NCI-H226 (cell line): ENCODE measurements at regions not wholly inside any gene's neighbourhood (a gene's known extent, or its start where the extent isn't known, plus 50 kb on each side); places are given as distances from the start of the nearest gene placed in this dataset.
"Not testable (repeated sequence)": the region's sequence is repeated elsewhere in the genome, so short reads cannot be mapped to it uniquely, and the experiment has no call there.

Experiments used
- DNase-seq: peaks from one replicate; pipeline ENCODE4 v3.0.0-alpha.2; 2015

DNA sequence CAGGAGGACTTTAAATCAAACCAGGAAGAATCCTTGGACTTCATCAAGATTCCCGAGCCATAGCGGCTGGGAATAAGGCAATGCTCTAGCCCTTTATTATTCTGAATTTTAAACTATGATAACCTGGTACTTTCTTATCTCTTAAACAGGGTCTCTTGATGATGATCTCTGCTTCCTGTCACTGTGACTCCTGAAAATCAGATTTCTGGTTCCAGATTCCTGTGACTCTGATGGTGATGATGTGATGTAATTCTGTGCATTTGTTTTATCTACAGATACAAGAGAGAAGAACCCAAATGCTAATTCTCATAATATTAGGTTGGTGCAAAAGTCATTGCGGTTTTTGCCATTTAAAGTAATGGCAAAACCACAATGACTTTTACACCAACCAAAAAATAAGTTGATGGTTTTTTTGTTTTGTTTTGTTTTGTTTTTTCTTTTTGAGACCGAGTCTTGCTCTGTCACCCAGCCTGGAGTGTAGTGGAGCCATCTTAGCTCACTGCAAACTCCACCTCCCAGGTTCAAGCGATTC lies 116.3 kb upstream of the CREB1 start:
- DNase-seq = no peak

DNA sequence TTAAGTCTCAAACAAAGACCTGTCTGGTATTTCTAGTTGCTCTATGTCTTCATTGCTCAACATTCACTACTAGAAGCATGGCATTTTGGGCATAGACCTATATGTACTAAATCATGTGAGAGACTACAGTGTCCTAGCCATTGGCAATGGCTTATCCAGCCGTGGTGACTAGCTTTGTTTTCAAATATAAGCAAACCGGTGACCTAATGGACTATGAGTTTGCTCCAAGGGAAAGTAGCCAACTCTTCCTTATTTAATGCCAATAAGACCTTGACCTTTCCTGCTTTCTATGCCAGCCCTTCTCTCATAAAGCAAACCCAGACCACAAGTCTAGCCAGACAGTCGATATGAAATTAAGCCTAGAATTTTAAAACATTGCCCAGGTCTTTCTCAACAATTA lies 113.7 kb upstream of the CREB1 start:
- DNase-seq = no peak

DNA sequence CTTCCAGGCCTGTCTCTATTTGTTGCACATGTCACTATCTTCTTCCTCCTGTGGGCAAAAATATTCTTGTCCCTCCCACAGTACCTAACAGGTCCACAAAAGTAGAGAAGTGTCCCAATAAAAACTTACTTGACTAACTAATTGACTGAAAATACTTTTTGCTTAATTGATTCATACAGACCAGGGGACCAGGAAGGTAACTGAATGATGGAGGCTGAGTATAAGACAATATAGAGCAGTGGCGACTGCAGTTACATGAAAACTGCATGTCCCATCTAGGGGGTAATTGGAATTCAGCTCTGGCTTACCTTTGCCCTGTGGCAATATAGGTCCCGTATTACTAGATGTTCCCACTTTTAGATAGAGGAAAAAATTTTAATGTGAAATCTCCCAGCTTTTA lies 112.9 kb upstream of the CREB1 start:
- no peak for DNase-seq

DNA sequence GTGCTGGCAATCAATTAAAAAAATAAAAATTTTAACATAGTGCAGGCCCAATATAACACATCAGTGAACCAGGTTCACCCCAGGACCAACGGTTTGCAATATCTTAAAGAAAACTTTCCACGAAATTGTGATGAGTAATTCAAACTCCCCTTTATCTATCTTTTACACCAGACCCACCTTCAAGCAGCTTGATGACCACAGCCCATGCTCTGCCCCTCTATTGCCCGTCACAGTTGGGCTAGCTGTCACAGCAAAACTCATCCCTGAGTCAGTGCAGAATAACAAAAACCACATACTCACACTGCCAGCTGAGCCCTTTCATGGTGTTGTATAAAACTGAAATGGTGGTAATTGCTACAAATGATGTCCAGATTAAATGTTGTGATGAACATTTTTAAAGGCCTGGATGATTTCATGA lies 112.5 kb upstream of the CREB1 start:
- no peak for DNase-seq

DNA sequence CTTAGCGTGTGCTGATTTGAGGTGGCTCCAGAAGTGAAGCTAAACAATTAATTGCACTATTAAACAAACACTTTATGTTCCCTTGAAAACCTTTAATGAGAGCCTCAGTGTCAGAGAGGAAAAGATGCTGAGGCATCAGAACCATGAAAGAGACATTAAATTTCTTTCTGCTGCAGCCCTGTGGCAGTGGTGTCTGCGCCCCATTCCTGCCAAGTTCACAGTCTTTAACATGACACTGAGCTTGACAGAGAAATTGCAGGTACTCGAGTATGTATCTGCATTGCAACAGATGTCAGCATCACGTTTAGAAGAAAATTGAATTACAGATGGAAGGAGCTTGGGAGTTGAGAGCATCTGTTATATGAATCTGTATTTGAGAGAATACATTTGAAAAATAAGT lies 111.3 kb upstream of the CREB1 start:
- no peak for DNase-seq

DNA sequence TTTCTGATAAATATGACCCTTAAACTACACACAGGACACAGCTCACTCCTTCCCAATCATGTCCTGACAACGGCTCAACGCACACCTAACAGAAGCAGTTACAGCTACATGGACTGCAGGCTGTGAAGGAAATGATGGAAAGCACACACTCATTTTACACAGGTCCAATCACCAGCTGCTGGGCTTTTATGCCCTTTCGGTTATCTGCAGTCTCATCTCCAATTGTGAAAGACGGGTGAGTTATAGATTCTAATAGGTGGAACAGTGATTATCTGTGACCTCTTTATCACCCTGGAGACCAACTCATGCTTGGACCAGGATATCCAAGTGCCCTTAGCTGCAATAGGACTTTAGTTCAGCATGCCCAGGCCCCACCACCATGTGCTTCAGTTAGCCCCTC lies 110.4 kb upstream of the CREB1 start:
- DNase-seq = no peak

DNA sequence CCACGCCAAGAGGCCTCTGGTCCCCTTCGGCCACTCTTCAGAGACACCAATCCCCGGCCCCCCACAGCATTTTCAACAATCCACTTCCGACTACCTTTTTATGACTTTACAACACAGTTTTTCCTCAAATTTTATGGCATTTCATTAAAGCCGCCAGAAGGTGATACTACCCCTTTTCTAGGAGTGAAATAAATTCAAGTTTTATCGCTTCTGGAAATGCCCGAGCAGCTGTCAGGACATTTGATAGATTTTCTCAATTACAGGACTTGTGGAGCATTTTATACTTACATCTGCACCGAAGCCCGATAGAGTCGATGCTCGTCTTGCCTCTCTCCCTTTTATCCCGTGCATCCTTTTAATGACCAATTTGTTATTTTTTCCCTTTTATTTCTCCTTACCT lies 108.1 kb upstream of the CREB1 start:
- DNase-seq = no peak

DNA sequence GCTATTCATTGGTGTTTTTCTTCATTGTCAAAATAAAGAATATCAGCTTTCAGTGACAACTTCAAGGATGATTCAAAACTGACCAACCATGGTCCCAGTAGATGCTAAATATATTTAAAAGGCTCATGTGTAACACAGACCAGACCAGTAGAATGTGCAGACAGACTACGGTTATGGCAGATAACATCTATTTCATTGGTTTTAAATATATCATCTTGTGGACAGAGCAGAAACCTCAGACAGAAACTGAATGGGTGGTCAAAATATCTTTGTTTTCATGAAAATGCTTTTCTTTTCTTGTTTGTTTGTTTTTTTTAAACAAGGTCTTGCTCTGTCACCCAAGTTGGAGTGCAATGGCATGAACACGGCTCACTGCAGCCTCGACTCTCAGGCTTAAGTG lies 107.4 kb upstream of the CREB1 start:
- no peak for DNase-seq

DNA sequence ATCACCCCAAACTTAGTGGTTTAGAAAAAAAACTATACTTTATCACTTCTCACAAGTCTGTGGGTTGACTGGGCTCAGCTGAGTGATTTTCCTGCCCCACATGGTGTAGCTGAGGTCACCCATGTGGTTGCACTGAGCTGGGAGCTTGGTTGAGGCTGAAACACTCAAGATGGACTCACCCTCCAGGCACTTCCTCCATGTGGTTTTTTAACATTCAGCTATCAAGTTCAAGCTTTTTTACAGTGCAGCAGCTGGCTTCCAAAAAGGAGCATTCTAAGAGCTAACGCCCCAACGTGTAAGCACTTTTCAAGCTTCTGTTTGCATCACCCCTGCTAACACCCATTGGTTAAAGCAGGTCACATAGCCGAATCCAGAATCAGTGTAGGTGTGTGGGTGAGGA lies 105.9 kb upstream of the CREB1 start:
- DNase-seq = peak; percentile 80

DNA sequence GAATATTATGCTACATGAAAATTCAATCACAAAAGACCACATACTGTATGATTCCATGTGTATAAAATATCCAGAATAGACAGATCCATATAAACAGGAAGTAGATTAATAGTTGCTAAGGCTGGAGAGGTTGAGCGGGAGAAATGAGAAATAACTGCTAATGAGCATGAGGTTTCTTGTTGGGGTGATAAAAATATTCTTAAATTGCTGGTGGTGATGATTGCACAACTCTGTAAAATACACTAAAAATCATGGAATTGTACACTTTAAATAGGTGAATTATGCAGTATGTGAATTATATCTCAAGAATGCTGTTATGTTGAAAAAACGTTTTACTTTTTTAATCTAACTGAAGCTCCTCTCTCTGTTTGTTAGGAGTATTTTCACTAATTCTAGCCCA lies 101.8 kb upstream of the CREB1 start:
- DNase-seq = no peak

DNA sequence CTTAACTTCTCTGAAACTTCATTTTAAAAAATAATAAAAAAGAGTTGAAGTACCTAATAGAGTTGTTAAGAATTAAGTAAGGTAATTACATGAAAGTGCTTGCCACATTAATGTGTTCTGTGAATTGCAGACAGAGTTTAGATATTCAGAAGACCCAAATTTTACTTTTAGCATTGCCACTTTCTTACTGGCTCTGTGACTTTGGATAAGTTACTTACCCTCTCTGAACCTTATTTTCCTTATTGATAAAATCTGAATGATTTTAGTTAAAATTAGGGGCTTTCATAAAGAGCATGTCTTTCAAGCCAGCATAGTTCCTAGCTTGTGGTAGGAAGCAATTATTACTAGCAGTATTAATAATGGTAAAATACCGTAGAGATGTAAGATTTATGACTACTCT lies 101.2 kb upstream of the CREB1 start:
- no peak for DNase-seq

DNA sequence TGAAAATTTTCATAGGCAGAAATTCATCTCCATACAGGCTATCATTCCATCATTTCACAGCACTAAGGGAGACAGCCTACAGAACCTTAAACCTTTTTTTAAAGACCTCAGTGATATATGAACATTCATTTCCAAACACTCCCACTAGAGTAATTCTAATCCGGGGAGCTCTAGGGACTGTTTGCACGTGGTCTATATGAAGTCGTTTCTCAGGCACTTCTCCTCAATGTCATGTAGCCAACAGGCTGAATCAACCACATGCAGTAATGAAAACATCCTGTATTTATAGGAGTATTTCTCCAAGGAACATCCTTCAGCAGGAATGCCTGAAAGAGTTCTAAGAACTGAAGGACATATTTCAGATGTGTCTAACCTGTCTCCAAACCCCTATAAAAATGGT lies 97.3 kb upstream of the CREB1 start:
- DNase-seq = peak; percentile 19

DNA sequence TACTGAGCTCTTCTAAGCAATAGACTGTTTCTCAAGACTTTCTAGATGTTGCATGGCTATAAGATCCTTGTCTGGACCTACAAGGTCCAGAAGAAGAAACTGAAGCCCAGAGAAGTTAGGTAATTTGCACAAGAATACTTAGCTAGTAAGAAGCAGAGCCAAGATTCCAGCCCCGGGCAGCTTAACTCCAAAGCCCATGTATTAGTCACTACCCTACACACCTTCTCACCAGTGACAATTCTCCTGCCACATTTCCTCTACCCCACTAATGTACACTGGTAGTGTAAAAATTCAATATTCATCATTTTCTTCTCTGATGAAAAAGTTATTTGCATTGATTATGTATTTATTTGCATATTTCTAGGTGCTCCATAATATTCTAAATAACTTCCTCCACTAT lies 95.5 kb upstream of the CREB1 start:
- DNase-seq = no peak

DNA sequence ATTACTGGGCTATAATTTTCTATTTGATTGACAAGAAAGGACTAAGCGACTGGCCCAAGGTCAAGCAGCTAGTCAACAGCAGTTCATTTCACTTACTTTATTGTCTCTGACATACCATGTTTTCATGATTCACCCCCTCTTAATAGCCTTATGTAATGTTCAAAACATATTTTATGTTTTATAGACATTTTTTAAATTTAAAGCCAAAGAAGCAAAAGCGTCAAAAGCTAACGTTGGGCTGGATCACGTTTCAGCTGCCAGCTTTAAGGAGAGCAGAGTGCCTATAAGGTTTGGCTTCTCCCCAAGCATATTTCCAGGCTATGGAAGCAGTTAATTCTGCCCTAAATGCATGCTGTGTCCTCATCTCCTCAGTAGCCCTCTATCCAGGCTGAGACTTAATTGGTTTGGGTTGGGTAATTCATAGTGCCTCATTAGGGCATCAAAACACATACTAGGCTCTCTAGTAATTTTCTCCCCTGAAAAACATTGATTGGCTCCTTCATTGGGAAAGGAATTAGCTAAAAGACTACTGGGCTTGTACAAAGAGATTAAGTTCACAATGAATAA lies 94.8 kb upstream of the CREB1 start:
- no peak for DNase-seq

DNA sequence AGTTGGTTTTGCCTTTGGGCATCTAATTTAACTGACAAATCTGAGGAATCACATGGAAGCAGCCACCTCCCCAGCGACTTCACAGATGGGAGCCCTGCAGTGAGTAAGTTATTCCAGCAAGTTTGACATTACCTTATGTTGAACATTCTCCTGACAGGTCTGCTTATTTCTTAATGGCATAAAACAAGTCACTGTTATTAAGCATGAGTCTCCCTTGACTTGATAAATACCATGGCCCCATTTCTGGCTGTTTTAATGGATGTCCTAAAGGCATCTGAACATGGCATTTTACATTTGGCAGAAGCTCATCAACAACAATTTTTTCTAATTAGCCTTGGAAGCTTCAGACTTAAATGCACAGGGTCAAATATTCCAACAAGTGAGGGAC lies 92.6 kb upstream of the CREB1 start:
- no peak for DNase-seq

DNA sequence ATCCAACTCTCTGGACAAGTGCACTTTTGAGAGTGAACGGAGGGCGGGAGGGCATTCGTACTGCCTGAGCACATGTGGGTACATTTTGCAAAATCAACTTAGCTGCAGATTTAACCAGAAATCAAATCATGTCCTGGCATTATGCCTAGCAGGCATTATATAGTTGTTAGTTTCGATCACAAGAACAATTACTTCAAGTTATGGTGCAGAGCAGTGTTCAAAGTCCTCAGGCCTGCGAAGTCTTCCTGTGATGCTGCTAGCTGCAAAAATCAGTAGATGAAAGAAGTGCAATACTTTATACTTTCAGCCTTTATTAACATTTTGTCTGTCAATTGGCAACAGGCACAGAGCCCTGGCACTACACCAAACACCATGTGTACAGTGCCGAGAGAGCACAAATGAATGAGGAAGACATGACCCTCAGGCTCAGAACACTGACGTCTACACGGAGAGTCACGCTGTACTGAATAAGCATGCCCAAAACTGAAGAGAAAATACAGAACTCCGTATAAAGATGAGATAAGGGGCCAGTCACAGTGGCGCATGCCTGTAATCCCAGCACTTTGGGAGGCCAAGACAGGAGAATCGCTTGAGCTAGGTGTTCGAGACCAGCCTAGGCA lies 92.1 kb upstream of the CREB1 start:
- no peak for DNase-seq

DNA sequence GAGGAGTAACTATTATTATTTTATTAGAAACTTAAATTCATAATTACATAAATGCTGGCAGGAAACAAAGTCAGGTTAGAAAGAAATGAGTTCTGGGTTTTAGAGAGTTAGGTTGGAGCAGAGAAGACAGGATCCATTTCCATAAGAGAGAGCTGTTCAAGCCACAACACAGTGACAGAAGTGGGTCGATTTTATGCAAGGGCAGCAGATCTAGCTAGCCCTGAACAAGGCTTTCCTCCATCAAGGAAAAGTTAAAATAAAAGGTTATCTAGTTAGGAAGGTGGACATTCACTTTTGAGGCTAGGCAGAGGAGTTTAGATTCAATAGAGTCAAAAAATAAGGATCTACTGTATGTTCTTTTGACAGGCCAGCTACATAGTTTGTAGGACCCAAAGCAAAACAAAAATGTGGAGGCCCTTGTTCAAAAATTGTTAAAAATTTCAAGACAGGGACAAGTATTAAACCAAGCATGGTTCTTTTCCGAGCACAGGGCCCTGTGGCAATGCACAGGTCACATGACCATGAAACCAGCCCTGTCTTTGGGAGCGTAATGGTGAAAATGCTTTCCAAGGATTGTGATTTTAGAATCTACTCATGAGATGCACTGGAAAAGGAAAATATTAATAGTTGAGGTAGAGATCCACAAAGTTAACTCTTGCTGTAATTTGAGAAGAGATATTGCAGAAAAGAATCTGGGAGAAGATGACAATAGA lies 91.2 kb upstream of the CREB1 start:
- DNase-seq = no peak

DNA sequence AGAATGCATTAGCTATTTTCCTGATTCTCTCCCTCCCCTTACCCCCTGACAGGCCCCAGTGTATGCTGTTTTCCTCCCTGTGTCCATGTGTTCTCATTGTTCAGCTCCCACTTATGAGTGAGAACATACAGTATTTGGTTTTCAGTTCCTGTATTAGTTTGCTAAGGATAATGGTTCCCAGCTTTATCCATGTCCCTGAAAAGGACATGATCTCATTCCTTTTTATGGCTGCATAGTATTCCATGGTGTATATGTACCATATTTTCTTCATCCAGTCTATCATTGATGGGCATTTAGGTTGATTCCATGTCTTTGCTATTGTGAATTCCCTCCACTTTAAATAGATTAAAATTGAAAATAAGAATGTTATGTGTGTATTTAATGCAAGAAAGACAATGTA lies 89.9 kb upstream of the CREB1 start:
- DNase-seq = not testable (repeated sequence)

DNA sequence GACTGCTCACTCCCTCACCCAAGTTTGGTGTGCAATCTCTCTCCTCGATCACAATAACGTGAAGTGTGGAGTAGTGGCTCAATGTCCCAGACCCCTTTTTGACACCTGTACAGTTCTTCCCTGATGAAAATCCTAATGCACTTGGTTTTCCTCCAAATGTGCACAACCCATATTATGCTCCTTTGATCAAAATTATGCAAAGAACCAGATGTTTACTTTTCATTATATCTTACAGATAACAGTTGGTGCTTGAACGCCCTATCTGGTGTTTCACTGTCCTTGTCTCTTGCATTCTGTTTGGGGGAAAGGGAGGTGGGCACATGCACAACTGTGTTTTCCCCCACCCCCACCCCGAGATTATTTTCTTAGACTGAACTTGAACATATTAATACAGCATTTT lies 85.0 kb upstream of the CREB1 start:
- no peak for DNase-seq

DNA sequence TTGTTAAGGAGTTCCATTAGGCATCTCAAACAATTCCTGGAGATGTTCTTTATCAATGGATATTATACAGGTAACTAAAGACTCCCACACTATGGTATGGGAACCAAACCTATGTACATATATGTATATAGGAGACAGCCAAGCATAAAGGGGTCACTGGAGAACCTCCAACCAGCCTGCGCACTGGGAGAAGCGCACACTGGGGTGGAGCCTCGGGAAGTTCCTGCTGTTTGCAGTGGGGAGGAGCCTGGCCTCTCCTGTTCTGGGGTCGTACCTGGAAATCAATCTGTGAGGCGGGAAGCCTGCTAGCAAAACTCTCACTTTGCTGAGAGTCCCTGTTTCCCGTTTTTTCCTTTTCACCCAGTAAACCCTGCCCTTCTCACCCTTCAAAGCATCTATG lies 83.1 kb upstream of the CREB1 start:
- DNase-seq = no peak

DNA sequence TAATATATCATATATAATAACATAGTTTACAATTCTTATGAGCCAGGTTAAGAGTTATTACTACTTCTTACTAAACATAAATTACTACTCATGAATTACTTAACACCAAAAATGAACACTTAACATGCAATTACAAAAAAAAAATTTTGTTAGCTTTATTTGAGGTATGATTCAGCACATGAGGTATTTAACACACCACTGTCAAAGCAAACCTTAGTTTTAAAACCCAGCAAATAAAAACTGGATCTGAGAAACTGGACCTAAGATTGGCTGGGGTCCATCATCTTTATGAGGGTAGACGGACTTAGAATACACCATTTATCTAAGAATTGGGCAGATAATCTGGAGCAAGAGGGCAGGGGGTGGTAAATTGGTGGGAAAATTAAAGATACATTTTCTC lies 81.8 kb upstream of the CREB1 start:
- no peak for DNase-seq

DNA sequence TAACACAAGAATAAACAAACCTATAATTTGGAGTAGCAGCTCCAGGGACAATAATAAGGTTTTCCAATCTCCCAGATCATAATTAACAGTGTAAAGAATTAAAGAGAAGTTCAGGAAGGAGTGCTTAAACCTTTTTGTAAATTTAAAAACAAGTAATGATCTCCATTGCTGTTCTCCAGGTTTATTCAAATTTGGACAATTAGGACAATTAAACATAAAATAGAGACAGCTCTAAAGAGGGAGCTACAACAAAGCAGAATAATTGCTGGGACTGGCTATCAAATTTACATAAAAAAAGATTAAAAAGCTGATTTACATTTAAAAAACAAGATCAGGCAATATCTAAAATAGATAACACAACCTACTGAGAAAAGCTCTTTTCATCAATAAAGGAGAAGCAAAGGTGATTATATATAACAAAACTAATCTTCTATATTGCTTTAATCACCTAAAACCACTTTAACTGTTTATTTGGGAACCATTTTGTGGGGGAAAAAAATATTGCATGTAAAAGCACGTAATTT lies 80.1 kb upstream of the CREB1 start:
- DNase-seq = no peak

DNA sequence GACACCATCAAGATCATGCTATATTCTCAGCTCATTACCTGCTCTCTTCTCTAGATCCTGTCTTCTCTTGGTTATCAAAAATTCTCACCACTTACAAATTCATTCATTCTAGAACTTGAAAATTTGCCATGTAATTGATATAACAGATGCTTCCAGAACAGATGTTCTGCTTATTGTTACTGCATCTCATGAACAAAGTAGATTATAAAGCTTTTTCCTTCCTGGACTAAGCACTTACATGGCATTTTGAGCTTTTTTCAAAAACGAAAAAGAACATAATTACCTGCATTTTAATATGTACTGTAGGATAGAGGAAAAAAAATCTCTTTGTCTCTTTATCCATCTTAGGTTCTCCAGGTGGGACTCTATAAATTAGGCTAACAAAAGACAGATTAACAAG lies 79.6 kb upstream of the CREB1 start:
- DNase-seq = no peak

DNA sequence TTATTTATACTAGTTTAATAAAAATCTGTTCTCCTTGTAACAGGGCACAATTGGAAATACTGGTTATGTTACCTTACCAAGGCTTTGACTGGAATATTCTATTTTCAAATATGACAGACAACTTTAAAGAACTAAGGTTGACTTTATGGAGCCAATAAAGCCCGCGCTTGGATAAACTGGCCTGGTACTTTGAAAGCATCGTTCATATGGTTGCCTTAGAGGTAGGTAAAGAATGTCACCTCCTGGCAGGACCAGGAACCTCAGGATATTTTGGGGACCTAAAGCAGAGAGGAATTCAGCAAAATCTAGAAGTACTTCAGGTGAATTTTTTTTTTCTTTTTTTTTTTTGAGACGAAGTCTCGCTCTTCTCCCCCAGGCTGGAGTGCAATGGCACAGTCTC lies 71.2 kb upstream of the CREB1 start:
- DNase-seq = no peak
